Astrocyte (in vitro differentiated cells and primary cell): ENCODE measurements at regions not wholly inside any gene's neighbourhood (a gene's known extent, or its start where the extent isn't known, plus 50 kb on each side); places are given as distances from the start of the nearest gene placed in this dataset.

Source experiments
- DNase-seq: peaks from one replicate; pipeline ENCODE4 v3.0.0-alpha.2; 2010; ENCODE audit warnings: low read depth
- FAIRE-seq: peaks from 2 replicates; lab custom pipeline; 2011; peaks lifted over from hg19 to GRCh38; lab: Jason Lieb, UNC
- H2AFZ ChIP-seq: 2 replicates; pipeline ENCODE4 v1.6.0; 2012; ENCODE audit warnings: low read depth, low read length, inconsistent platforms
- H3K27ac ChIP-seq: 2 replicates; pipeline ENCODE4 v1.5.1; 2011; ENCODE audit warnings: low read depth, low read length, inconsistent platforms
- H3K27me3 ChIP-seq: 2 replicates; pipeline ENCODE4 v1.6.0; 2011; ENCODE audit warnings: low read length, inconsistent platforms; ENCODE audit not compliant: insufficient read depth
- H3K36me3 ChIP-seq: 2 replicates; pipeline ENCODE4 v1.5.1; 2011; ENCODE audit warnings: low read length, inconsistent platforms; ENCODE audit not compliant: insufficient read depth
- H3K4me1 ChIP-seq: 2 replicates; pipeline ENCODE4 v1.5.1; 2011; ENCODE audit warnings: low read length, inconsistent platforms; ENCODE audit not compliant: insufficient read depth
- H3K4me2 ChIP-seq: 2 replicates; pipeline ENCODE4 v1.6.0; 2012; ENCODE audit warnings: low read length, inconsistent platforms
- H3K4me3 ChIP-seq: 2 replicates; pipeline ENCODE4 v1.5.1; 2011; ENCODE audit warnings: low read depth, mild to moderate bottlenecking, low read length, inconsistent platforms; ENCODE audit not compliant: insufficient read depth
- H3K79me2 ChIP-seq: 2 replicates; pipeline ENCODE4 v1.6.0; 2012; ENCODE audit warnings: mild to moderate bottlenecking, low read length, inconsistent platforms; ENCODE audit not compliant: insufficient read depth
- H3K9ac ChIP-seq: 2 replicates; pipeline ENCODE4 v1.6.0; 2012; ENCODE audit warnings: mild to moderate bottlenecking, low read length, inconsistent platforms
- H3K9me3 ChIP-seq: 2 replicates; pipeline ENCODE4 v1.5.1; 2012; ENCODE audit warnings: low read depth, mild to moderate bottlenecking, low read length, inconsistent platforms; ENCODE audit not compliant: insufficient read depth
- H4K20me1 ChIP-seq: 2 replicates; pipeline ENCODE4 v1.6.0; 2012; ENCODE audit warnings: low read length, inconsistent platforms; ENCODE audit not compliant: insufficient read depth
- H3K27ac Mint-ChIP-seq: one replicate; pipeline ENCODE4 v1.8.0; 2021; ENCODE audit warnings: mild to moderate bottlenecking, mixed read lengths; ENCODE audit not compliant: unreplicated experiment
- H3K27me3 Mint-ChIP-seq: one replicate; pipeline ENCODE4 v1.8.0; 2021; ENCODE audit warnings: low read depth, mixed read lengths; ENCODE audit not compliant: unreplicated experiment
- H3K36me3 Mint-ChIP-seq: one replicate; pipeline ENCODE4 v1.8.0; 2021; ENCODE audit warnings: low read depth, mixed read lengths; ENCODE audit not compliant: unreplicated experiment
- H3K4me1 Mint-ChIP-seq: one replicate; pipeline ENCODE4 v1.8.0; 2021; ENCODE audit warnings: low read depth, mixed read lengths; ENCODE audit not compliant: unreplicated experiment
- H3K4me3 Mint-ChIP-seq: one replicate; pipeline ENCODE4 v1.8.0; 2021; ENCODE audit warnings: mild to moderate bottlenecking, moderate library complexity, mixed read lengths; ENCODE audit not compliant: unreplicated experiment
- H3K9me3 Mint-ChIP-seq: one replicate; pipeline ENCODE4 v1.8.0; 2021; ENCODE audit warnings: mild to moderate bottlenecking, mixed read lengths; ENCODE audit not compliant: unreplicated experiment
- EZH2 ChIP-seq: IDR thresholded peaks from 2 replicates; pipeline ENCODE4 v1.6.1; 2012; ENCODE audit warnings: mild to moderate bottlenecking, low read length, inconsistent platforms; ENCODE audit not compliant: insufficient read depth
- TF ChIP-seq, protein P1 (sequence below): IDR thresholded peaks from 2 replicates; pipeline ENCODE4 v1.5.1; 2011; ENCODE audit warnings: low read depth, mild to moderate bottlenecking, inconsistent platforms, low read length, moderate library complexity; ENCODE audit not compliant: insufficient read depth

- no peak for TF ChIP-seq EZH2
- TF ChIP-seq, protein P1, sequence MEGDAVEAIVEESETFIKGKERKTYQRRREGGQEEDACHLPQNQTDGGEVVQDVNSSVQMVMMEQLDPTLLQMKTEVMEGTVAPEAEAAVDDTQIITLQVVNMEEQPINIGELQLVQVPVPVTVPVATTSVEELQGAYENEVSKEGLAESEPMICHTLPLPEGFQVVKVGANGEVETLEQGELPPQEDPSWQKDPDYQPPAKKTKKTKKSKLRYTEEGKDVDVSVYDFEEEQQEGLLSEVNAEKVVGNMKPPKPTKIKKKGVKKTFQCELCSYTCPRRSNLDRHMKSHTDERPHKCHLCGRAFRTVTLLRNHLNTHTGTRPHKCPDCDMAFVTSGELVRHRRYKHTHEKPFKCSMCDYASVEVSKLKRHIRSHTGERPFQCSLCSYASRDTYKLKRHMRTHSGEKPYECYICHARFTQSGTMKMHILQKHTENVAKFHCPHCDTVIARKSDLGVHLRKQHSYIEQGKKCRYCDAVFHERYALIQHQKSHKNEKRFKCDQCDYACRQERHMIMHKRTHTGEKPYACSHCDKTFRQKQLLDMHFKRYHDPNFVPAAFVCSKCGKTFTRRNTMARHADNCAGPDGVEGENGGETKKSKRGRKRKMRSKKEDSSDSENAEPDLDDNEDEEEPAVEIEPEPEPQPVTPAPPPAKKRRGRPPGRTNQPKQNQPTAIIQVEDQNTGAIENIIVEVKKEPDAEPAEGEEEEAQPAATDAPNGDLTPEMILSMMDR: no peak
- no peaks in the 10 kb centered on the region for H3K36me3 Mint-ChIP-seq
- no peaks in the 10 kb centered on the region for H3K4me1 Mint-ChIP-seq
- no peaks in the 10 kb centered on the region for H3K27me3 Mint-ChIP-seq
- no peaks in the 10 kb centered on the region for H3K4me1 ChIP-seq
- no peaks in the 10 kb centered on the region for H4K20me1 ChIP-seq
- H3K36me3 ChIP-seq: no peaks in the 10 kb centered on the region
- no peak overlapping the region for H3K4me3 ChIP-seq
- H2AFZ ChIP-seq: no peak overlapping the region
- H3K9me3 ChIP-seq: no peaks in the 10 kb centered on the region
- H3K79me2 ChIP-seq: no peaks in the 10 kb centered on the region
- no peak overlapping the region for H3K27ac Mint-ChIP-seq
- H3K27ac ChIP-seq: no peak overlapping the region
- no peaks in the 10 kb centered on the region for H3K27me3 ChIP-seq
- FAIRE-seq (no peak), DNase-seq (no peak)
- no peak overlapping the region for H3K9ac ChIP-seq
- no peak overlapping the region for H3K4me2 ChIP-seq
- H3K4me3 Mint-ChIP-seq: no peak overlapping the region
- no peaks in the 10 kb centered on the region for H3K9me3 Mint-ChIP-seq
These were observed 480.8 kb upstream of the IMPG1 start for GRCh38 chr6:76553256-76553655.

- H3K4me3 ChIP-seq: no peak overlapping the region
- FAIRE-seq: no peak
- Mint-ChIP-seq H3K27me3 (no peaks in the 10 kb centered on the region), H3K27ac (no peak overlapping the region), H3K36me3 (no peaks in the 10 kb centered on the region), H3K4me1 (no peaks in the 10 kb centered on the region), H3K4me3 (no peak overlapping the region), H3K9me3 (no peaks in the 10 kb centered on the region)
- H3K79me2 ChIP-seq: no peaks in the 10 kb centered on the region
- no peaks in the 10 kb centered on the region for H3K4me1 ChIP-seq
- no peaks in the 10 kb centered on the region for H3K9me3 ChIP-seq
- no peak overlapping the region for H2AFZ ChIP-seq
- H3K27me3 ChIP-seq: no peaks in the 10 kb centered on the region
- TF ChIP-seq, protein P1: no peak
- TF ChIP-seq EZH2: no peak
- no peak overlapping the region for H3K27ac ChIP-seq
- no peaks in the 10 kb centered on the region for H3K36me3 ChIP-seq
- H4K20me1 ChIP-seq: no peaks in the 10 kb centered on the region
- H3K4me2 ChIP-seq: no peak overlapping the region
- H3K9ac ChIP-seq: no peak overlapping the region
- no peak for DNase-seq
These were observed 479.8 kb upstream of the IMPG1 start for GRCh38 chr6:76552268-76552667.

GRCh38 chr6:76533661-76534060, 461.2 kb upstream of the IMPG1 start:
- DNase-seq (no peak), FAIRE-seq (no peak)

More at GRCh38 chr6:76533661-76534060, 461.2 kb upstream of the IMPG1 start:
- Histone ChIP-seq H3K27ac (no peak overlapping the region), H4K20me1 (no peaks in the 10 kb centered on the region), H3K36me3 (no peaks in the 10 kb centered on the region), H3K4me1 (no peaks in the 10 kb centered on the region), H3K9ac (no peak overlapping the region), H2AFZ (no peak overlapping the region), H3K4me3 (no peak overlapping the region), H3K27me3 (no peaks in the 10 kb centered on the region), H3K4me2 (no peak overlapping the region), H3K79me2 (no peaks in the 10 kb centered on the region), H3K9me3 (peaks cover 7% of the 10 kb centered on the region)
- Mint-ChIP-seq H3K27ac (no peak overlapping the region), H3K36me3 (no peaks in the 10 kb centered on the region), H3K9me3 (peaks cover 3% of the 10 kb centered on the region), H3K4me1 (no peaks in the 10 kb centered on the region), H3K4me3 (no peak overlapping the region), H3K27me3 (no peaks in the 10 kb centered on the region)
- no peak for TF ChIP-seq EZH2
- TF ChIP-seq, protein P1: no peak
